ENCODE measurements at regions not wholly inside any gene's neighbourhood (a gene's known extent, or its start where the extent isn't known, plus 50 kb on each side); places are given as distances from the start of the nearest gene placed in this dataset.

DNA sequence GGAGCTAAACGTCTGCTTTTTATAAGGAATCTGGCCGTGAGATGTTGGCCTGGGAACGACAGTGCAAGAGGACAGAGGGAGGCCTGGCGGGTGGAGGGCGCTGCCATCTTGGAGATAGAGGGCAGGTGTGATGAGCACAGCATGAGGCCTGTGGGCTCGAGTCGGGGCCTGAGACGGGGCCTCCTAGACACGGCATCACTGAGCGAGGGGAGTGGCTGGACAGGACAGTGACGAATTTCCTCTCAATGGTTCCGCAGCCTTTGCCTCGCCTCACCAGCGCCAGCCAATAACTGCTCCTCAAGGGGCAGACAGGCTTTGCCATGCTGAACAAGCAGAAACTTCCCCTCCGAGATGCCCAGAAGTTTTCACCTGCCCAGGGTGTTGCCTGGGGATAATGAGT, 376.7 kb downstream of the THBS2 start:
- in situ Hi-C loops (cut with HindIII; ENCODE audit: low pct_unique_long_range_greater_than_20kb, low sequenced_read_pairs), result no loop called here
- DNase-seq (ENCODE audit: low read depth, low spot score), result no peak

GRCh38 chr6:168875811-168876576, 377.7 kb downstream of the THBS2 start:
- DNase-seq (ENCODE audit: low read depth, low spot score), result no peak
- in situ Hi-C loops (cut with HindIII; ENCODE audit: low pct_unique_long_range_greater_than_20kb, low sequenced_read_pairs), result no loop called here

GRCh38 chr6:168874637-168875036, 379.0 kb downstream of the THBS2 start:
- in situ Hi-C loops (cut with HindIII; ENCODE audit: low pct_unique_long_range_greater_than_20kb, low sequenced_read_pairs), result no loop called here
- no peak for DNase-seq (ENCODE audit: low read depth, low spot score)

DNA sequence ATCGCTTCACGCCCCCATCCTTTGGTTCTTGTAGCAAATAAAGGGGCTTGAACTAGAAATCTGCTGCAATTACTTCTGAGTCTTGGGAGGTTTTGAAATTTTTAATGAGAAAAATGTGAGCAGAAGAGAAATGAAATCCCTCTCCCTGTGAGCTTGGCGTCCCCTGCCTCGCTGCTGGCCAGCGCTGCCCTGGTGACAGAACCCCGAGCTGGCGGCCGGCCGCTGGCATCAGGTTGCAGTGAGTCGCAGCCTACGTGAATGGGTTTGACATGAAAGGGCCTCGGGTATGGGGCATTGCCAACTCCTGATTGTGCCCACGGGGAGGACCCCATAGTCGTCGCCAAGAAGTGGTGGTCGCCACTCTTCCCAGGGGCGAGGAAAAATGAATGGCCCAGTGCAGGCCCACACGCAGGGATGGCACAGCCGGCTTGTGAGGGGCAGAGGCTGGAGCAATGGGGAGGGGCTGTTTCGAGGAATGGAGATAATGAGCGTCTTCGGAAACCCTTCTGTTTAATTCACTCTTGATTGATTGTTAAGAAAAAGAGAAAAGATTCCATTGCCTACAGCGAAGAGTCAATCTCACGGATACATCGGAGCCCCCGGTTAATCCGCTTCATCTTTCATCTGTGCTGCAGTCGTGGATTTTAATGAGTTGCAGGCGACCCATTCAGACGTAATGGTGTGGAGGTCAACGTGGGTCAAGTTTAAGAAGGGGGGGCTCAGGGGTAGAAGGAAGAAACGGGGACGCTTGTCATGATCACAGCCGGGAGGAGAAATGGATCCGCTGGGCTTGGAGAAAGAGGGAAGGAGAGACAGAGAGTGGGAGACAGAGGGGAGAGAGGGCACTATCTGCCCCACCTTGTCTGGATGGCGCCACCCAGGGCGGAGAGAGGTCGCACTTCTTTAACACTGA, 380.1 kb downstream of the THBS2 start:
- in situ Hi-C loops (cut with HindIII; ENCODE audit: low pct_unique_long_range_greater_than_20kb, low sequenced_read_pairs), result no loop called here
- DNase-seq (ENCODE audit: low read depth, low spot score), result no peak

DNA sequence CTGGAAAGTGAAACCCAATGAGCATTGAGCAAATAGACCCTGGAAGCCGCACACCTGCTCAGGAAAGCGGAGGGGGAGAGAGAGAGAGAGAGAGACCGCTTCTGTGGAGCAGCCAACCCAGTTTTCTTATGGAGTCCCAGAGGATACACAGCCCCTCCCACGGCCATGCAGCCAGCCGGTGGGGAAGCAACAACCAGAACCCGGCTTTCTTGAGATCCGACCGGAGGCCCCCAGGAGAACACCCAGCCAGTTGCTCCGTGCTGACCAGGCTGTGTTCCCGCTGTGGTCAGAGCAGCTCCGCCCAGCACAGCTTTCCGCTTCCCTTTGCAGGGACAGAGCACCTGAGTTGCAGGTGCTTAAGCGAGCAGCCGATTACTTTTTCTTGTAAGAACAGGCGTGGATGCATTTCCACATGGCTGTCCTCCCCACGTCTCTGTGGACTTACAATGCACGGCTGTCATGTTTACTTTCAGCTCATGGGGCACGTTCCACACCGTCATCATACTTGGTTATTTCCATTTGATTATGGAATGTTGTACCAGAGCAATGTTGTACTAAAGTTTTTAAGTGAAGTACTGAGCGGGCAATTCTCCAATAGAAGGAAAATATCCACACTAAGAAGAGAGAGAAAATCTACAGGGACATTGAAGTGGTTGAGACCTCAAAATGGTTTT, 381.9 kb downstream of the THBS2 start:
- no peak for DNase-seq (ENCODE audit: low read depth, low spot score)
- in situ Hi-C loops (cut with HindIII; ENCODE audit: low pct_unique_long_range_greater_than_20kb, low sequenced_read_pairs), result no loop called here

- in situ Hi-C loops (cut with HindIII; ENCODE audit: low pct_unique_long_range_greater_than_20kb, low sequenced_read_pairs), result no loop called here
- no peak for DNase-seq (ENCODE audit: low read depth, low spot score)
Measured at GRCh38 chr6:168870982-168871381, 382.7 kb downstream of the THBS2 start.

- in situ Hi-C loops (cut with HindIII; ENCODE audit: low pct_unique_long_range_greater_than_20kb, low sequenced_read_pairs), result no loop called here
- DNase-seq (ENCODE audit: low read depth, low spot score), result no peak
Measured at GRCh38 chr6:168867247-168868102, 386.2 kb downstream of the THBS2 start.

- in situ Hi-C loops (cut with HindIII; ENCODE audit: low pct_unique_long_range_greater_than_20kb, low sequenced_read_pairs), result no loop called here
Measured at GRCh38 chr6:168866534-168866933, 387.1 kb downstream of the THBS2 start.

GRCh38 chr6:168865522-168865921, 388.1 kb downstream of the THBS2 start:
- in situ Hi-C loops (cut with HindIII; ENCODE audit: low pct_unique_long_range_greater_than_20kb, low sequenced_read_pairs), result no loop called here

More at GRCh38 chr6:168866534-168866933, 387.1 kb downstream of the THBS2 start:
- DNase-seq (ENCODE audit: low read depth, low spot score), result no peak

GRCh38 chr6:168864541-168865460, 388.8 kb downstream of the THBS2 start:
- DNase-seq (ENCODE audit: low read depth, low spot score), result no peak
- in situ Hi-C loops (cut with HindIII; ENCODE audit: low pct_unique_long_range_greater_than_20kb, low sequenced_read_pairs), result no loop called here

More at GRCh38 chr6:168865522-168865921, 388.1 kb downstream of the THBS2 start:
- DNase-seq (ENCODE audit: low read depth, low spot score), result no peak

DNA sequence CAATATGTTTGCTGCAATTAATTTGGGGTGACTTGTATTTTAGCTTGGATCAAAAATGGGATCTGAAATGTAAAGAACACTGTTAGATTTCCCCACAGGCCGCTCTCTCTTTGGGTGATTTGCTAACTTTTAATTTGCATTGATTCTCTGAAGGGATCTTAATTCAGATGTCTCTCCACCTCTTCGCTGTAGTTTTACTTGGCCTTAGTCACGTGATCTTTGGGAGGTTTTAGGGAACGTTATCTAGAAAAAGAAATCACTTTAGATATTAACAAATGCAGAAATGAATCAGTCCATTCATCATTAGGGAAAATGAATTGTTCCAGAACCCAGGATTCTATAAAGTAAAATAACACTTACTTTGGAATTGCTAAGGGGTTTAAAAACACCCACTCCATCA, 390.2 kb downstream of the THBS2 start:
- in situ Hi-C loops (cut with HindIII; ENCODE audit: low pct_unique_long_range_greater_than_20kb, low sequenced_read_pairs), result no loop called here
- no peak for DNase-seq (ENCODE audit: low read depth, low spot score)

DNA sequence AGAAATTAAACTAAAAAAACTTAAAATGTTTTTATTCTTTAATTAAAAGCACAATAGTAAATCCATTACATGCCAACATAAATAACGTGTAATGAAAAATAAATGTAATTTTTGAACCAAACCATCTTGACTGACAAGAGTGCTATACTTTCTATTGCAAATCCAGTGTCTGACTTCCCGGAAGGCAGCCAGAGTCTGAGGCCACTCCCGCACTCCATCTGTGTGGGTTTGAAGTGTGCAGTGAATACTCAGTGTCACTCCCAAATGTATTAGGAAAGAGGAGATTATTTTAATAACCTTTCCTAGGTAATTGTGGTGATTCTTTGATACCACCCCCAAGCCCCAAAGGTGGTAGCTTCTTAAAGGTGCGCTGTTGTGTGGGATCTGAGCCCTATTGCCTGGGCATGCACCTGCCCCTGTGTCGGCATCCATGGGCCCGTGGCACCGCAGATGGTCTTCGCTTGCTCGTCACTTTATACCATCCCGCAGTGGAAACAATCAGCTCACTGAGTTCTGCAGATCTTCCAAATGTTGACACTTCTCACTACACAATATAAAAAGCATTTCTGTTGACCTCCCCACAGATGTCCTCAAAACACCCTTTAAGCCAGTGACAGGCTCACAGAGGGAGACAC, 391.2 kb downstream of the THBS2 start:
- no peak for DNase-seq (ENCODE audit: low read depth, low spot score)
- in situ Hi-C loops (cut with HindIII; ENCODE audit: low pct_unique_long_range_greater_than_20kb, low sequenced_read_pairs), result no loop called here

DNA sequence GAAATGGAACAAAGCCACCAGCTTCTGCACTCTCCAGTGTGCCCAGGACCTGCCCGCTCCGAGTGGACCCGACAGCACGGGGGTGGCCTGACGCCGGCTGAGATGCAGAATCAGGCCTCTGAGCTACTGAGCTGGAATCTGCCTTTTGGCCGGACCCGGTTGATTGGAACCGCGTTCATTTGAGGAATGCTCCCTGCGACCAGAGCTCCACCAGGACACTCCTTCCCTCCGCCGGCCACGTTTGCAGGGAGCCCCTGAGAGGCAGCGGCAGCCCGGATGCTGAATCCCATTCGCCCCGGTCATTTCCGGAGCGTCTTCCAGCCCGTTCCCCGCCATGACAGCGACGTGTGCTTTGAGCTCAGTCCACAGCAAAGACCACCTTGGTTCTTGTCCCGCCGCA, 392.7 kb downstream of the THBS2 start:
- in situ Hi-C loops (cut with HindIII; ENCODE audit: low pct_unique_long_range_greater_than_20kb, low sequenced_read_pairs), result no loop called here
- no peak for DNase-seq (ENCODE audit: low read depth, low spot score)

DNA sequence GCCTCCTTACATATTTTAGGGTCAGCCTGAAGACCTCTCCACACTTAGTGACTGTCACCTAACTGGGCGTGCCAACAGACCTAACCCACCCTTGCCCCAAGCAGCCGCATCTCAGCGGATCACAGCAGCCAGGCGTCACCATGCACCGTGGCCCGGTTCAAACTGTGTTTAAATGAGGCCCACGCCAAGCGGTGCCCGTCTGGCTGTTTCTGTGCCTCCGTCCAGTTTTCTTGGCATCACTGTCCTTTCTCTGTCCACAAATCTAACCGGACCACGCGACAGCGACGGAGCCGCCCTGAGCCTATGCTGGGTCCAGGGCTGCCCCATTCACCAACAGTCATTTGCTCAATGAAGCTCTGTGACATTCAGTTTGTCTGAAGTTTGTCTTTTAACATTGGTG, 393.3 kb downstream of the THBS2 start:
- in situ Hi-C loops (cut with HindIII; ENCODE audit: low pct_unique_long_range_greater_than_20kb, low sequenced_read_pairs), result no loop called here
- DNase-seq (ENCODE audit: low read depth, low spot score), result no peak

DNA sequence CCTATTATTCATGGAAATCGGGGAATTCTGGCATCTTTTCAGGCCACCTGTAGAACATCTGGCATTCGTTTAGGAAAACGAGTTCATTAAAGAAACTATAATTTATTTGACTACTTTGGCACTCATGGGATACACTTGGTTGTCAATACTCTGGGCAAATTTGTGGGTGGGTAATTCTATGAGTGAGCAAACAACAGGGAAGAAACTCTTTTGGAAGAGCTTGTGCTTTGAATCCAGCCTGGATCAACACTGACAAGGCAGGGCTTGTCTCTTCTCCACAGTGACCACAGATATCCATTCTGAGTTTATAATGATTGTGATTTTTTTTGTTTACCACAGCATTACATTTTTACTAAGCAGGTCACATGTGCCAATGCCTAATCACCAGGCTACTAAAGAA, 394.7 kb downstream of the THBS2 start:
- DNase-seq (ENCODE audit: low read depth, low spot score), result no peak
- in situ Hi-C loops (cut with HindIII; ENCODE audit: low pct_unique_long_range_greater_than_20kb, low sequenced_read_pairs), result no loop called here

- DNase-seq (ENCODE audit: low read depth, low spot score), result no peak
- in situ Hi-C loops (cut with HindIII; ENCODE audit: low pct_unique_long_range_greater_than_20kb, low sequenced_read_pairs), result no loop called here
Measured at GRCh38 chr6:168856914-168857313, 396.7 kb downstream of the THBS2 start.

Measured in SK-MEL-5 (cell line).